ENCODE measurements at regions not wholly inside any gene's neighbourhood (a gene's known extent, or its start where the extent isn't known, plus 50 kb on each side); places are given as distances from the start of the nearest gene placed in this dataset.

- Histone ChIP-seq H3K4me1 (ENCODE audit: control insufficient read depth in 1 of 2, insufficient read depth in 2 of 2, low read length in 2 of 2) (no peaks in the 10 kb centered on the region), H3K4me3 (ENCODE audit: low read depth in 1 of 2, low read length in 2 of 2) (no peak overlapping the region), H3K27me3 (ENCODE audit: control insufficient read depth in 1 of 2, insufficient read depth in 2 of 2, low read length in 2 of 2) (no peaks in the 10 kb centered on the region), H3K9ac (ENCODE audit: low read depth in 1 of 2, low read length in 2 of 2) (no peak overlapping the region), H3K27ac (ENCODE audit: low read depth, low read length) (no peak overlapping the region), H3K9me3 (ENCODE audit: control insufficient read depth in 1 of 2, low read length in 2 of 2) (peaks cover 0 to 5% of the 10 kb centered on the region in 2 donors), H3K36me3 (ENCODE audit: control insufficient read depth in 1 of 2, insufficient read depth in 2 of 2, low read length in 2 of 2) (no peaks in the 10 kb centered on the region)
Measured at GRCh38 chr18:27685091-27685490, 491.8 kb downstream of the CDH2 start.

- Histone ChIP-seq H3K4me1 (ENCODE audit: control insufficient read depth in 1 of 2, insufficient read depth in 2 of 2, low read length in 2 of 2) (no peaks in the 10 kb centered on the region), H3K4me3 (ENCODE audit: low read depth in 1 of 2, low read length in 2 of 2) (no peak overlapping the region), H3K9ac (ENCODE audit: low read depth in 1 of 2, low read length in 2 of 2) (no peak overlapping the region)
Measured at GRCh38 chr18:27674411-27674810, 489.3 kb upstream of the CHST9 start.

GRCh38 chr18:27673861-27674260 lies 488.8 kb upstream of the CHST9 start:
- H3K27me3 ChIP-seq (ENCODE audit: control insufficient read depth in 1 of 2, insufficient read depth in 2 of 2, low read length in 2 of 2), result no peaks in the 10 kb centered on the region
- no peaks in the 10 kb centered on the region for H3K9me3 ChIP-seq (ENCODE audit: control insufficient read depth in 1 of 2, low read length in 2 of 2)
- H3K36me3 ChIP-seq (ENCODE audit: control insufficient read depth in 1 of 2, insufficient read depth in 2 of 2, low read length in 2 of 2), result no peaks in the 10 kb centered on the region
- no peak overlapping the region for H3K27ac ChIP-seq (ENCODE audit: low read depth, low read length)
- H3K4me1 ChIP-seq (ENCODE audit: control insufficient read depth in 1 of 2, insufficient read depth in 2 of 2, low read length in 2 of 2), result no peaks in the 10 kb centered on the region
- no peak overlapping the region for H3K9ac ChIP-seq (ENCODE audit: low read depth in 1 of 2, low read length in 2 of 2)
- H3K4me3 ChIP-seq (ENCODE audit: low read depth in 1 of 2, low read length in 2 of 2), result no peak overlapping the region

More at GRCh38 chr18:27674411-27674810, 489.3 kb upstream of the CHST9 start:
- H3K27me3 ChIP-seq (ENCODE audit: control insufficient read depth in 1 of 2, insufficient read depth in 2 of 2, low read length in 2 of 2), result no peaks in the 10 kb centered on the region
- no peaks in the 10 kb centered on the region for H3K36me3 ChIP-seq (ENCODE audit: control insufficient read depth in 1 of 2, insufficient read depth in 2 of 2, low read length in 2 of 2)
- H3K9me3 ChIP-seq (ENCODE audit: control insufficient read depth in 1 of 2, low read length in 2 of 2), result no peaks in the 10 kb centered on the region
- H3K27ac ChIP-seq (ENCODE audit: low read depth, low read length), result no peak overlapping the region

- no peaks in the 10 kb centered on the region for H3K27me3 ChIP-seq (ENCODE audit: control insufficient read depth in 1 of 2, insufficient read depth in 2 of 2, low read length in 2 of 2)
- no peaks in the 10 kb centered on the region for H3K9me3 ChIP-seq (ENCODE audit: control insufficient read depth in 1 of 2, low read length in 2 of 2)
- no peak overlapping the region for H3K9ac ChIP-seq (ENCODE audit: low read depth in 1 of 2, low read length in 2 of 2)
- no peak overlapping the region for H3K27ac ChIP-seq (ENCODE audit: low read depth, low read length)
- H3K4me3 ChIP-seq (ENCODE audit: low read depth in 1 of 2, low read length in 2 of 2), result no peak overlapping the region
- H3K36me3 ChIP-seq (ENCODE audit: control insufficient read depth in 1 of 2, insufficient read depth in 2 of 2, low read length in 2 of 2), result no peaks in the 10 kb centered on the region
- no peaks in the 10 kb centered on the region for H3K4me1 ChIP-seq (ENCODE audit: control insufficient read depth in 1 of 2, insufficient read depth in 2 of 2, low read length in 2 of 2)
Measured at GRCh38 chr18:27668158-27668557, 483.1 kb upstream of the CHST9 start.

GRCh38 chr18:27667064-27667463 lies 482.0 kb upstream of the CHST9 start:
- Histone ChIP-seq H3K4me3 (ENCODE audit: low read depth in 1 of 2, low read length in 2 of 2) (no peak overlapping the region), H3K27me3 (ENCODE audit: control insufficient read depth in 1 of 2, insufficient read depth in 2 of 2, low read length in 2 of 2) (no peaks in the 10 kb centered on the region), H3K9ac (ENCODE audit: low read depth in 1 of 2, low read length in 2 of 2) (no peak overlapping the region), H3K4me1 (ENCODE audit: control insufficient read depth in 1 of 2, insufficient read depth in 2 of 2, low read length in 2 of 2) (no peaks in the 10 kb centered on the region), H3K9me3 (ENCODE audit: control insufficient read depth in 1 of 2, low read length in 2 of 2) (no peaks in the 10 kb centered on the region), H3K36me3 (ENCODE audit: control insufficient read depth in 1 of 2, insufficient read depth in 2 of 2, low read length in 2 of 2) (no peaks in the 10 kb centered on the region), H3K27ac (ENCODE audit: low read depth, low read length) (no peak overlapping the region)

GRCh38 chr18:27666016-27666415 lies 480.9 kb upstream of the CHST9 start:
- Histone ChIP-seq H3K9me3 (ENCODE audit: control insufficient read depth in 1 of 2, low read length in 2 of 2) (no peaks in the 10 kb centered on the region), H3K4me1 (ENCODE audit: control insufficient read depth in 1 of 2, insufficient read depth in 2 of 2, low read length in 2 of 2) (no peaks in the 10 kb centered on the region), H3K27ac (ENCODE audit: low read depth, low read length) (no peak overlapping the region), H3K4me3 (ENCODE audit: low read depth in 1 of 2, low read length in 2 of 2) (no peak overlapping the region), H3K36me3 (ENCODE audit: control insufficient read depth in 1 of 2, insufficient read depth in 2 of 2, low read length in 2 of 2) (no peaks in the 10 kb centered on the region), H3K9ac (ENCODE audit: low read depth in 1 of 2, low read length in 2 of 2) (no peak overlapping the region), H3K27me3 (ENCODE audit: control insufficient read depth in 1 of 2, insufficient read depth in 2 of 2, low read length in 2 of 2) (no peaks in the 10 kb centered on the region)

GRCh38 chr18:27665264-27665799 lies 480.2 kb upstream of the CHST9 start:
- H3K4me3 ChIP-seq (ENCODE audit: low read depth in 1 of 2, low read length in 2 of 2), result no peak overlapping the region
- no peaks in the 10 kb centered on the region for H3K36me3 ChIP-seq (ENCODE audit: control insufficient read depth in 1 of 2, insufficient read depth in 2 of 2, low read length in 2 of 2)
- H3K4me1 ChIP-seq (ENCODE audit: control insufficient read depth in 1 of 2, insufficient read depth in 2 of 2, low read length in 2 of 2), result no peaks in the 10 kb centered on the region
- no peak overlapping the region for H3K27ac ChIP-seq (ENCODE audit: low read depth, low read length)
- no peaks in the 10 kb centered on the region for H3K27me3 ChIP-seq (ENCODE audit: control insufficient read depth in 1 of 2, insufficient read depth in 2 of 2, low read length in 2 of 2)
- no peaks in the 10 kb centered on the region for H3K9me3 ChIP-seq (ENCODE audit: control insufficient read depth in 1 of 2, low read length in 2 of 2)
- no peak overlapping the region for H3K9ac ChIP-seq (ENCODE audit: low read depth in 1 of 2, low read length in 2 of 2)

GRCh38 chr18:27662949-27663348 lies 477.8 kb upstream of the CHST9 start:
- Histone ChIP-seq H3K36me3 (ENCODE audit: control insufficient read depth in 1 of 2, insufficient read depth in 2 of 2, low read length in 2 of 2) (no peaks in the 10 kb centered on the region), H3K4me3 (ENCODE audit: low read depth in 1 of 2, low read length in 2 of 2) (no peak overlapping the region), H3K9me3 (ENCODE audit: control insufficient read depth in 1 of 2, low read length in 2 of 2) (no peaks in the 10 kb centered on the region), H3K27ac (ENCODE audit: low read depth, low read length) (no peak overlapping the region), H3K4me1 (ENCODE audit: control insufficient read depth in 1 of 2, insufficient read depth in 2 of 2, low read length in 2 of 2) (no peaks in the 10 kb centered on the region), H3K27me3 (ENCODE audit: control insufficient read depth in 1 of 2, insufficient read depth in 2 of 2, low read length in 2 of 2) (no peaks in the 10 kb centered on the region), H3K9ac (ENCODE audit: low read depth in 1 of 2, low read length in 2 of 2) (no peak overlapping the region)

GRCh38 chr18:27662537-27662936 lies 477.4 kb upstream of the CHST9 start:
- H3K27me3 ChIP-seq (ENCODE audit: control insufficient read depth in 1 of 2, insufficient read depth in 2 of 2, low read length in 2 of 2), result no peaks in the 10 kb centered on the region
- H3K36me3 ChIP-seq (ENCODE audit: control insufficient read depth in 1 of 2, insufficient read depth in 2 of 2, low read length in 2 of 2), result no peaks in the 10 kb centered on the region
- no peak overlapping the region for H3K4me3 ChIP-seq (ENCODE audit: low read depth in 1 of 2, low read length in 2 of 2)
- H3K4me1 ChIP-seq (ENCODE audit: control insufficient read depth in 1 of 2, insufficient read depth in 2 of 2, low read length in 2 of 2), result no peaks in the 10 kb centered on the region
- no peak overlapping the region for H3K9ac ChIP-seq (ENCODE audit: low read depth in 1 of 2, low read length in 2 of 2)
- no peak overlapping the region for H3K27ac ChIP-seq (ENCODE audit: low read depth, low read length)
- no peaks in the 10 kb centered on the region for H3K9me3 ChIP-seq (ENCODE audit: control insufficient read depth in 1 of 2, low read length in 2 of 2)

- H3K27me3 ChIP-seq (ENCODE audit: control insufficient read depth in 1 of 2, insufficient read depth in 2 of 2, low read length in 2 of 2), result no peaks in the 10 kb centered on the region
- no peak overlapping the region for H3K9ac ChIP-seq (ENCODE audit: low read depth in 1 of 2, low read length in 2 of 2)
- H3K36me3 ChIP-seq (ENCODE audit: control insufficient read depth in 1 of 2, insufficient read depth in 2 of 2, low read length in 2 of 2), result no peaks in the 10 kb centered on the region
- no peak overlapping the region for H3K4me3 ChIP-seq (ENCODE audit: low read depth in 1 of 2, low read length in 2 of 2)
- H3K9me3 ChIP-seq (ENCODE audit: control insufficient read depth in 1 of 2, low read length in 2 of 2), result no peaks in the 10 kb centered on the region
- H3K27ac ChIP-seq (ENCODE audit: low read depth, low read length), result no peak overlapping the region
- H3K4me1 ChIP-seq (ENCODE audit: control insufficient read depth in 1 of 2, insufficient read depth in 2 of 2, low read length in 2 of 2), result no peaks in the 10 kb centered on the region
Measured at GRCh38 chr18:27661320-27662018, 476.4 kb upstream of the CHST9 start.
